IMR-90 (cell line): ENCODE measurements at regions not wholly inside any gene's neighbourhood (a gene's known extent, or its start where the extent isn't known, plus 50 kb on each side); places are given as distances from the start of the nearest gene placed in this dataset.

Experiments used
- ATAC-seq: fragments of 200-7000 bp; cut with Tn5 transposase; 2 replicates; pipeline ENCODE4 v1.9.1; 2020; ENCODE audit warnings: low read depth, mild to moderate bottlenecking, moderate library complexity
- BruUV-seq: library from RNA; stranded (reverse); fragments of 400-500 nt; replicated peaks from 2 replicates; lab custom pipeline; 2021; lab: Mats Ljungman, UMichigan
- CTCF ChIA-PET: fragments of 300-600 bp; formaldehyde crosslinking; extraction: SDS; loops from one replicate; lab custom pipeline; 2021; ENCODE audit warnings: antibody characterized with exemption; lab: Yijun Ruan, JAX
- POLR2A ChIA-PET: fragments of 300-600 bp; sonication (Branson Sonifier 250); formaldehyde crosslinking; loops from one replicate; lab custom pipeline; 2022; ENCODE audit warnings: antibody characterized with exemption; ENCODE audit not compliant: unreplicated experiment; lab: Charles Lee
- DNase-seq: peaks from one replicate; pipeline ENCODE4 v3.0.0; 2013
- H2AFZ ChIP-seq: replicated peaks from 2 replicates; pipeline ENCODE3; 2013; ENCODE audit warnings: low read length, mild to moderate bottlenecking; ENCODE audit not compliant: poor library complexity
- H2AK5ac ChIP-seq: 2 replicates; pipeline ENCODE4 v1.6.1; 2013; ENCODE audit warnings: low read depth, low read length, inconsistent platforms
- H2AK9ac ChIP-seq: replicated peaks from 2 replicates; pipeline ENCODE3; 2013; ENCODE audit warnings: mild to moderate bottlenecking, low read depth, low read length, moderate library complexity; ENCODE audit not compliant: poor library complexity
- H2BK120ac ChIP-seq: 2 replicates; pipeline ENCODE4 v1.6.1; 2013; ENCODE audit warnings: low read depth, low read length, inconsistent platforms
- H2BK15ac ChIP-seq: 3 replicates; pipeline ENCODE4 v1.6.1; 2013; ENCODE audit warnings: low read depth, low read length, inconsistent platforms
- H2BK20ac ChIP-seq: 2 replicates; pipeline ENCODE4 v1.6.1; 2013; ENCODE audit warnings: low read depth, mild to moderate bottlenecking, inconsistent platforms, low read length, moderate library complexity
- H2BK5ac ChIP-seq: 2 replicates; pipeline ENCODE4 v1.6.1; 2013; ENCODE audit warnings: mild to moderate bottlenecking, low read depth, low read length, inconsistent platforms; ENCODE audit not compliant: poor library complexity, severe bottlenecking
- H3K14ac ChIP-seq: replicated peaks from 2 replicates; pipeline ENCODE4 v1.6.1; 2013; ENCODE audit warnings: low read depth, low read length, inconsistent platforms
- H3K18ac ChIP-seq: 2 replicates; pipeline ENCODE4 v1.6.1; 2013; ENCODE audit warnings: low read depth, low read length, control low read depth
- H3K23ac ChIP-seq: 2 replicates; pipeline ENCODE4 v1.6.1; 2013; ENCODE audit warnings: low read depth, low read length, inconsistent platforms
- H3K27ac ChIP-seq: 2 replicates; pipeline ENCODE4 v1.5.1; 2013; ENCODE audit warnings: mild to moderate bottlenecking, control low read depth, low read length; ENCODE audit not compliant: insufficient read depth
- H3K27me3 ChIP-seq: 2 replicates; pipeline ENCODE4 v1.6.1; 2013; ENCODE audit warnings: low read length; ENCODE audit not compliant: control insufficient read depth, insufficient read depth
- H3K36me3 ChIP-seq: 2 replicates; pipeline ENCODE4 v1.6.1; 2013; ENCODE audit warnings: low read length, mixed read lengths; ENCODE audit not compliant: control insufficient read depth, insufficient read depth
- H3K4ac ChIP-seq: 2 replicates; pipeline ENCODE4 v1.6.1; 2013; ENCODE audit warnings: low read depth, low read length, inconsistent platforms
- H3K4me1 ChIP-seq: 2 replicates; pipeline ENCODE4 v1.6.1; 2013; ENCODE audit warnings: low read length, mixed read lengths; ENCODE audit not compliant: control insufficient read depth, insufficient read depth
- H3K4me2 ChIP-seq: 2 replicates; pipeline ENCODE4 v1.6.1; 2013; ENCODE audit warnings: low read depth, mild to moderate bottlenecking, control low read depth, low read length, moderate library complexity
- H3K4me3 ChIP-seq: 2 replicates; pipeline ENCODE4 v1.5.1; 2013; ENCODE audit warnings: low read depth, mild to moderate bottlenecking, control low read depth, low read length, moderate library complexity; ENCODE audit not compliant: insufficient read depth
- H3K56ac ChIP-seq: 2 replicates; pipeline ENCODE4 v1.6.1; 2013; ENCODE audit warnings: low read length, inconsistent platforms; ENCODE audit not compliant: insufficient read depth; ENCODE audit errors: extremely low read depth
- H3K79me1 ChIP-seq, 2 experiments: 2 replicates each; pipeline ENCODE4 v1.6.1; 2013; ENCODE audit warnings: low read length in 2 of 2, inconsistent platforms in 1 of 2, low read depth in 1 of 2
- H3K9ac ChIP-seq: 2 replicates; pipeline ENCODE4 v1.6.1; 2013; ENCODE audit warnings: low read depth, low read length, control low read depth
- H3K9me1 ChIP-seq: 2 replicates; pipeline ENCODE4 v1.6.1; 2013; ENCODE audit warnings: low read length, inconsistent platforms; ENCODE audit not compliant: insufficient read depth
- H3K9me3 ChIP-seq: 2 replicates; pipeline ENCODE4 v1.6.1; 2013; ENCODE audit warnings: low read length; ENCODE audit not compliant: control insufficient read depth, insufficient read depth
- H4K20me1 ChIP-seq: 2 replicates; pipeline ENCODE4 v1.6.1; 2013; ENCODE audit warnings: low read length, inconsistent platforms; ENCODE audit not compliant: insufficient read depth
- H4K5ac ChIP-seq: 2 replicates; pipeline ENCODE4 v1.6.1; 2013; ENCODE audit warnings: mild to moderate bottlenecking, low read depth, low read length, control low read depth
- H4K8ac ChIP-seq, 2 experiments: 2 replicates each; pipeline ENCODE4 v1.6.1; 2013; ENCODE audit warnings: low read depth in 2 of 2, low read length in 2 of 2, control low read depth in 1 of 2, inconsistent platforms in 1 of 2
- H4K91ac ChIP-seq: 2 replicates; pipeline ENCODE4 v1.6.1; 2013; ENCODE audit warnings: low read depth, low read length, inconsistent platforms; ENCODE audit not compliant: insufficient read depth
- NFE2L2 ChIP-seq: fragments of 150-350 bp; IDR thresholded peaks from 2 replicates; pipeline ENCODE4 v1.6.1; 2016; ENCODE audit warnings: low read depth, mild to moderate bottlenecking, low read length
- POLR2A ChIP-seq: IDR thresholded peaks from 2 replicates; pipeline ENCODE4 v1.6.1; 2012; ENCODE audit warnings: mild to moderate bottlenecking, low read depth, low read length
- SMC3 ChIP-seq: fragments of 150-350 bp; IDR thresholded peaks from 2 replicates; pipeline ENCODE4 v1.6.1; 2016; ENCODE audit warnings: low read depth, mild to moderate bottlenecking, antibody characterized with exemption, low read length, moderate library complexity
- USF2 ChIP-seq: fragments of 150-350 bp; IDR thresholded peaks from 2 replicates; pipeline ENCODE4 v1.6.1; 2017; ENCODE audit warnings: mild to moderate bottlenecking, antibody characterized with exemption, low read length, low read depth
- dilution Hi-C: fragments of 300-500 bp; cut with HindIII; formaldehyde crosslinking; loops from one replicate; pipeline ENCODE4 v1.14.3; 2018; ENCODE audit warnings: low sequenced_read_pairs; ENCODE audit not compliant: unreplicated experiment
- in situ Hi-C: fragments of 300-500 bp; cut with MboI; formaldehyde crosslinking; loops from 3 replicates; pipeline ENCODE4 v1.14.3; 2019; ENCODE audit warnings: low sequenced_read_pairs, inconsistent platforms, mixed read lengths
- intact Hi-C: fragments of 100-400 bp; cut with micrococcal nuclease; formaldehyde crosslinking; loops from 2 replicates; pipeline ENCODE4 v1.10.0; 2022
- TF ChIP-seq, protein P1 (sequence below): fragments of 150-350 bp; IDR thresholded peaks from 2 replicates; pipeline ENCODE4 v1.6.1; 2016; ENCODE audit warnings: low read depth, mild to moderate bottlenecking, low read length, moderate library complexity, borderline replicate concordance
- TF ChIP-seq, protein P2 (sequence below): conservative IDR thresholded peaks from 2 replicates; pipeline ENCODE4 v1.5.1; 2012; ENCODE audit warnings: mild to moderate bottlenecking, low read depth, low read length, improper control_type of control experiment

GRCh38 chr2:116148361-116148760 lies 1666.1 kb upstream of the DDX18 start:
- Histone ChIP-seq H2AFZ (no peak overlapping the region), H4K91ac (no peak overlapping the region), H3K4me2 (no peak overlapping the region), H3K4ac (no peak overlapping the region), H2BK15ac (no peak overlapping the region), H2AK9ac (no peak overlapping the region), H2BK5ac (no peak overlapping the region), H3K27me3 (no peaks in the 10 kb centered on the region), H3K14ac (no peak overlapping the region), H3K4me1 (no peaks in the 10 kb centered on the region), H3K79me1 (no peaks in the 10 kb centered on the region), H3K27ac (no peak overlapping the region), H2BK20ac (no peak overlapping the region), H3K9me3 (no peaks in the 10 kb centered on the region; the same call in 1 of the 2 replicates), H3K36me3 (no peaks in the 10 kb centered on the region), H3K9me1 (no peaks in the 10 kb centered on the region), H2BK120ac (no peak overlapping the region), H3K4me3 (no peak overlapping the region), H4K5ac (no peak overlapping the region), H3K9ac (no peak overlapping the region), H4K8ac (no peak overlapping the region), H4K20me1 (no peaks in the 10 kb centered on the region), H2AK5ac (no peak overlapping the region), H3K56ac (no peak overlapping the region), H3K18ac (no peak overlapping the region), H3K23ac (no peak overlapping the region)
- ChIA-PET POLR2A (no interaction called here), CTCF (no interaction called here)
- dilution Hi-C loops = no loop called here
- no TSS peak for BruUV-seq
- DNase-seq = no peak
- no peak for ATAC-seq
- TF ChIP-seq POLR2A (no peak), NFE2L2 (no peak), SMC3 (no peak), USF2 (no peak)
- TF ChIP-seq, protein P1, sequence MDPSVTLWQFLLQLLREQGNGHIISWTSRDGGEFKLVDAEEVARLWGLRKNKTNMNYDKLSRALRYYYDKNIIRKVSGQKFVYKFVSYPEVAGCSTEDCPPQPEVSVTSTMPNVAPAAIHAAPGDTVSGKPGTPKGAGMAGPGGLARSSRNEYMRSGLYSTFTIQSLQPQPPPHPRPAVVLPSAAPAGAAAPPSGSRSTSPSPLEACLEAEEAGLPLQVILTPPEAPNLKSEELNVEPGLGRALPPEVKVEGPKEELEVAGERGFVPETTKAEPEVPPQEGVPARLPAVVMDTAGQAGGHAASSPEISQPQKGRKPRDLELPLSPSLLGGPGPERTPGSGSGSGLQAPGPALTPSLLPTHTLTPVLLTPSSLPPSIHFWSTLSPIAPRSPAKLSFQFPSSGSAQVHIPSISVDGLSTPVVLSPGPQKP = no peak
- TF ChIP-seq, protein P2, sequence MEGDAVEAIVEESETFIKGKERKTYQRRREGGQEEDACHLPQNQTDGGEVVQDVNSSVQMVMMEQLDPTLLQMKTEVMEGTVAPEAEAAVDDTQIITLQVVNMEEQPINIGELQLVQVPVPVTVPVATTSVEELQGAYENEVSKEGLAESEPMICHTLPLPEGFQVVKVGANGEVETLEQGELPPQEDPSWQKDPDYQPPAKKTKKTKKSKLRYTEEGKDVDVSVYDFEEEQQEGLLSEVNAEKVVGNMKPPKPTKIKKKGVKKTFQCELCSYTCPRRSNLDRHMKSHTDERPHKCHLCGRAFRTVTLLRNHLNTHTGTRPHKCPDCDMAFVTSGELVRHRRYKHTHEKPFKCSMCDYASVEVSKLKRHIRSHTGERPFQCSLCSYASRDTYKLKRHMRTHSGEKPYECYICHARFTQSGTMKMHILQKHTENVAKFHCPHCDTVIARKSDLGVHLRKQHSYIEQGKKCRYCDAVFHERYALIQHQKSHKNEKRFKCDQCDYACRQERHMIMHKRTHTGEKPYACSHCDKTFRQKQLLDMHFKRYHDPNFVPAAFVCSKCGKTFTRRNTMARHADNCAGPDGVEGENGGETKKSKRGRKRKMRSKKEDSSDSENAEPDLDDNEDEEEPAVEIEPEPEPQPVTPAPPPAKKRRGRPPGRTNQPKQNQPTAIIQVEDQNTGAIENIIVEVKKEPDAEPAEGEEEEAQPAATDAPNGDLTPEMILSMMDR = no peak
- intact Hi-C loops = no loop called here
- in situ Hi-C loops = no loop called here
